Upper lobe of right lung (tissue), 1 donor: ENCODE measurements at regions not wholly inside any gene's neighbourhood (a gene's known extent, or its start where the extent isn't known, plus 50 kb on each side); places are given as distances from the start of the nearest gene placed in this dataset.
A peak's percentile ranks its signal among the peaks of the same experiment; 100 is the strongest.
"Not testable (repeated sequence)": the region's sequence is repeated elsewhere in the genome, so short reads cannot be mapped to it uniquely, and the experiment has no call there.

Experiments used
- ATAC-seq: fragments of 200-7000 bp; cut with Tn5 transposase; one replicate; pipeline ENCODE4 v1.9.1; 2020; ENCODE audit warnings: mild to moderate bottlenecking, moderate library complexity
- DNase-seq: peaks from one replicate; pipeline ENCODE4 v3.0.0-alpha.2; 2020
- H3K27ac ChIP-seq: fragments of 200-600 bp; one replicate; pipeline ENCODE4 v1.8.0; 2022
- H3K27me3 ChIP-seq: fragments of 200-600 bp; one replicate; pipeline ENCODE4 v1.8.0; 2022; ENCODE audit warnings: mild to moderate bottlenecking
- H3K36me3 ChIP-seq: fragments of 200-600 bp; one replicate; pipeline ENCODE4 v1.8.0; 2022
- H3K4me1 ChIP-seq: fragments of 200-600 bp; one replicate; pipeline ENCODE4 v1.8.0; 2022
- H3K4me3 ChIP-seq: fragments of 200-600 bp; one replicate; pipeline ENCODE4 v1.8.0; 2022; ENCODE audit warnings: mild to moderate bottlenecking
- H3K9me3 ChIP-seq: fragments of 200-600 bp; one replicate; pipeline ENCODE4 v1.8.0; 2022
- CTCF ChIP-seq: fragments of 200-600 bp; IDR thresholded peaks from one replicate; pipeline ENCODE4 v1.8.0; 2022; ENCODE audit warnings: antibody characterized with exemption
- intact Hi-C: fragments of 100-400 bp; cut with DNase I; formaldehyde crosslinking; loops from one replicate; pipeline ENCODE4 v1.11.0; 2022
- donor health status: DM: no; HTN: yes; CAD: no; lungs with severe emphysema.

DNA sequence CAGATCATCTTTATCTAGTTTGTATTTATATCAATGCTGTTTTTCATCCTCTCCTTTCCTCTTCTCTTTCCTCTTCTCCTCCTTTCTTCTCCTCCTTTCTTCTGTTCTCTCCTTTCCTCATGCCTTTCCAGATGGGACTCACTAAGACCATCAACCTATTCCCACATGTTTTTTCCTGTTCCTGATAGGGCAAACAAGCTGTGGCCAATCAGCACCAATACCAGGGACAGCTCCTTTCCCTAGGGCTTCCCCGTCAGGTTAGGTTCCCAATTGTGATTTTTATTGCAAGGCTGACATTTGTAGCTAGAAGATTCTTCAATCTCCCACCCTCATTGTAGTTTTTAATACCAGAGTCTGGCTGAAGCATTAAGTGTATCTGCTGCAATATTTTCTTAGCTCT lies 76.3 kb upstream of the COL8A1 start:
- intact Hi-C loops, result no loop called here
- Histone ChIP-seq H3K4me3 (no peak overlapping the region), H3K27me3 (no peaks in the 10 kb centered on the region), H3K9me3 (no peaks in the 10 kb centered on the region), H3K4me1 (no peaks in the 10 kb centered on the region), H3K27ac (no peak overlapping the region), H3K36me3 (no peaks in the 10 kb centered on the region)
- DNase-seq, result no peak
- ATAC-seq, result peak; percentile 23
- TF ChIP-seq CTCF, result no peak

GRCh38 chr3:99561056-99561455 lies 77.3 kb upstream of the COL8A1 start:
- ATAC-seq (no peak), DNase-seq (no peak)
- no peaks in the 10 kb centered on the region for H3K36me3 ChIP-seq
- intact Hi-C loops, result no loop called here
- H3K4me3 ChIP-seq, result no peak overlapping the region
- no peaks in the 10 kb centered on the region for H3K9me3 ChIP-seq
- TF ChIP-seq CTCF, result no peak
- no peaks in the 10 kb centered on the region for H3K27me3 ChIP-seq
- H3K27ac ChIP-seq, result no peak overlapping the region
- H3K4me1 ChIP-seq, result no peaks in the 10 kb centered on the region

- no peak for ATAC-seq
- intact Hi-C loops, result no loop called here
Measured at GRCh38 chr3:99559196-99559595, 79.2 kb upstream of the COL8A1 start.

GRCh38 chr3:99555885-99556284 lies 82.5 kb upstream of the COL8A1 start:
- intact Hi-C loops, H3K4me1 ChIP-seq, H3K9me3 ChIP-seq, H3K36me3 ChIP-seq, H3K27ac ChIP-seq, H3K27me3 ChIP-seq, DNase-seq, ATAC-seq, H3K4me3 ChIP-seq: not testable (repeated sequence)

More at GRCh38 chr3:99559196-99559595, 79.2 kb upstream of the COL8A1 start:
- no peaks in the 10 kb centered on the region for H3K4me1 ChIP-seq
- no peaks in the 10 kb centered on the region for H3K36me3 ChIP-seq
- no peak overlapping the region for H3K4me3 ChIP-seq
- H3K9me3 ChIP-seq, result no peaks in the 10 kb centered on the region
- H3K27ac ChIP-seq, result no peak overlapping the region
- no peaks in the 10 kb centered on the region for H3K27me3 ChIP-seq
- DNase-seq, result no peak
- TF ChIP-seq CTCF, result no peak

DNA sequence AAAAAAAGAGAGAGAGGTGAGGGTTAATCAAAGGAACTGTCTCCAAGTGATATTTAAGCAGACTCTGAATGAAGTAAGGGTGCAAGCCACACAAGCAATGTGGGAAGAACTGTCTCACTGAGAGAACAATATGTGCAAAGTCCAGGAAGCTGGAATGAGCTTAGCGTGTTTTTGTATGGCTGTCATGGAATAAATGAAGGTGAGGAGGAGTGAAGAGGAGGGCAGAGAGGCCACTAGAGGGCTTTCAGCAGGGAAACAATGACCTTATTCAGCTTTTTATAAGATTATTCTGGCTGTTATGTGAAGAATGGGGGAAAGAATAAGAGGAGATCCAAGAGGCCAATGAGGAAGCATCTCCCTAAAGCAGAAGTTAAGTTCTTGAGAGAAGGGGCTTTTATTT lies 86.9 kb upstream of the COL8A1 start:
- no peak for DNase-seq
- no peak for TF ChIP-seq CTCF
- ATAC-seq, result no peak

DNA sequence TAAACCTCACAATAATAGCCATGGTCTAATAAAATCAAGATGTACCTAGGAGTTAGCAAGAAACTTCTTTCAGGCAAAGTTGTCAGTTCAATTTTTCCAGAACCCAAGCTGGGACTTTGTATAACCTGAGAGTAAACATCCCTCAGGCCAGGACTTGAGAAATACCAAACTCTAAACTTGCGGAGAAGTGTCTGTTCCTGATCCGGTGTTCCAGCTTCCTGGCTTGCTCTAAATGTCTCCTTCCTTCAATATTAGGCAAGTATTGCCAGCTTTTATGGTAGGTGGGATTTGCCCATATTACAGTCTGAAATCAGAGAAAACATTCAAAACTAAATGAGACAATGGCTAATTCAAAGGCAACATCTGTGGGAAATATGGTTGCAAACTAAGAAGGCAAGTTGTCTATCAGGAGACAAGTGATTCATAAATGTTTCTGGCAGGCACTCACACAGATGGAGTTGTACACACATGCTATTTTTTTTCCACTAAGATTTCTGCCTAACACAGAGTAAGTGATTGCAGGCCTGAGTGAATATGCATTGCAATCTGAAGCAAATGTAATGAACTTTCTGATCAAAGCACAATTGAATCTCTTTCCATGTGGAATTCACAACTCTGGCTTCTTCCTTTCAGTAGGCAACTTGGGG lies 88.3 kb upstream of the COL8A1 start:
- Histone ChIP-seq H3K4me1 (peaks cover 18% of the 10 kb centered on the region), H3K4me3 (no peak overlapping the region), H3K36me3 (no peaks in the 10 kb centered on the region), H3K27me3 (no peaks in the 10 kb centered on the region), H3K27ac (no peak overlapping the region), H3K9me3 (no peaks in the 10 kb centered on the region)
- no peak for ATAC-seq
- no peak for TF ChIP-seq CTCF
- DNase-seq, result no peak
- intact Hi-C loops, result no loop called here

More for the DNA sequence above, 86.9 kb upstream of the COL8A1 start:
- Histone ChIP-seq H3K27me3 (no peaks in the 10 kb centered on the region), H3K4me3 (no peak overlapping the region), H3K27ac (no peak overlapping the region), H3K36me3 (no peaks in the 10 kb centered on the region), H3K4me1 (peaks cover 6% of the 10 kb centered on the region), H3K9me3 (no peaks in the 10 kb centered on the region)
- intact Hi-C loops, result no loop called here
